ENCODE measurements at regions not wholly inside any gene's neighbourhood (a gene's known extent, or its start where the extent isn't known, plus 50 kb on each side); places are given as distances from the start of the nearest gene placed in this dataset.

DNA sequence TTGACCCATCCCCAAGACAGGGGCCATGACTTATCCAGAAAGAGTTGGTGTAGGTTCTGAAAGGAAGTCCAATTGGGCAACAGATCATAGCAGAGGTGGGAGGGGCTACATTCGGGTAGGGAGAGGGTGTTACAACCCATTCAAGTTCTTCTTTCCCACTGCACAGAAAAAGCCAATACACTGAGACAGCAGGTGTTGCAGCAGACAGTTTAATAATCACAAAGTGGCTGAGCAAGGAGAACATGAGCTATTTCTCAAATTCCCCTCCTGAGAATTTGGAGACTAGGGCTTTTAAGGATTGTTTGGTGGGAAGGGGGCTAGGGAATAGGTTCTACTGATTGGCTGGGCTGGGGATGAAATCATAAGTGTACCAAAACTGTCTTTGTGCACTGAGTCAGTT lies 328.4 kb upstream of the POU3F1 start:
- no peak for DNase-seq

DNA sequence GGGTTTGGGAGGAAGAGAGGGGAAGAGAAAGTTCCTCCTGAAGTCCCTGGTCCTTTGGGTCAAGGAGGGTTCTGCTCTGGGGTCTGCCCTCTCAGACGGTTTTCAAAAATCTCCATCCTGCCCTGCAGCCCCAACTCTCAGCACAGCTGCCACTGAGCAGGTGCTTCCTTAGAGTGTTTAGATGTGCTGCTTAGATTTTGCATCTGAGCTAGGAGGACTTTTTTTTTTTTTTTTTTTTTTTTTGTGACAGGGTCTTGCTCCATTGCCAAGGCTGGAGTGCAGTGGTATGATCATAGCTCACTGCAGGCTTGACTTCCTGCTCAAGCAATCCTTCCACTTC lies 324.9 kb upstream of the POU3F1 start:
- DNase-seq: no peak

DNA sequence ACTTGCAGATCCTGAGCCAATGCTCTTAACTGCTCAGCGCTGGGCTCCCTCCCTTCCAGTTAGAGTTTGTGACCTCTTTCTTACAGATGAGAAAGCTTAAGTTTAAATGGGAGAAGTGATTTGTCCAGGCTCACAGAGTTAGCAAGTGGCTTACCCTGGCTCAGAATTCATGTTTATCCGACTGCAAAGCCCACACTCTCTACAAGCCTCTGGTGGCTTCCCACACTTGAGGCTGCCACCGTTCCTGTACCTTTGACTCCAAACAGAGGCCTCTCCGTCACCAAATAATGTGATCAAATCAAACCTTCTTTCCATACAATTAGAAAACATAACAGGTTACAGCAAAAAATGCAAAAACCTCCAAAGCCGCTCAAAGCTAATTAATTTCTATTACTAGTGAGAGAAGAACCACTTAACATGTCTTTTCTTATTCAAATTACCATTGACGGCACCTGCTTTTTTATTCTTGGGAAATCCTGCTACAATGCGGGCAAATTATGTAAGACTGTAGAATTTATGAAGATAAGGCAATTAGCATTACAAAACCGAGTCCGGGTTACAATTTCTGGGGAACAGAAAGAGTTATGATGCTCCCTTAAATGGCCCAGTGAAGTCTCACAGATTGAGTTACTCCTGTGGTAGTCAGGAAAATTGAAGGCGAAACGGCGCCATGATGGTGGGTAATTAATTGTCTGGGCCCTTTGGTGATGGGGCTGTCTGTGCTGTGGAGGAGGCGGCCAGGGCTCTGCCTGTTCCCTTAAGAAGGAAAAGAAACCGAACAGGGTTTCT lies 324.3 kb upstream of the POU3F1 start:
- no peak for DNase-seq

DNA sequence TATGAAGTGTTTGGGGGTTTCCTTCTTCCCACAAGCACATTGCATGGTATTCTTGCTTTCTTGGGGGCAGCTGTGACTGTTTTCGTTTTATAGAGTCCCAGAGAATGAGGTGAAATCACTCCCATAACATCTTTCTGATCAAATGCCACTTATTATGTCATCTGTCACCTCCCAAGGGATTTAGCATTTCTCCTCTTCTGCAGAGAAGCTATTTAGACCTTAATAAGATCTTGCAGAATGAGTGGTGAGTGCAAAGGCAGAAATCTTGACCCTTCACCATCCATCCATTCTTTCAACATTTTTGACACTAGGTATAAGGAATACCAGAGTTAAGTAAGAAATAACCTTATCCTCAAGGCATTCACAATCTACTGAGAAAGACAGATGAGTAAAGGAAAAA lies 318.6 kb upstream of the POU3F1 start:
- no peak for DNase-seq

DNA sequence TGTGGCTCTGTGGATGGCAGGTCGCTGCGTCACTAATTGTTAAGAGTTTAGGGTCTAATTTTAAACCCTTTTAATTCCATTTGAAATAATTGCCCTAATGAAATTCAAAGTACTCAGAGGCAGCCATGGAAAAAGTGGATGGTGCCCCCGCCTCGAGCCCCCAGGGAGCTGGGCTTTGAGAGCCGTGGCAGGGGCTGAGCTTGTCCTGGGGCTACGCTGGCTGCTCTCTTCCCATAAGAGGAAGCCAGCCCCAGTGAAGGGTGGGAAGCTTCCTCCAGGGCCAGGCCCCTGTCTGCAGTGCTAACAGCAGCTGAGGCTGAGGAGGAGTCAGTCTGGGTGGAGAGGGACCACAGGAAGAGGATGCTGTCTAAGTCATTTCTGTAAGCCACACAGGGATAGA lies 315.0 kb upstream of the POU3F1 start:
- DNase-seq: no peak

DNA sequence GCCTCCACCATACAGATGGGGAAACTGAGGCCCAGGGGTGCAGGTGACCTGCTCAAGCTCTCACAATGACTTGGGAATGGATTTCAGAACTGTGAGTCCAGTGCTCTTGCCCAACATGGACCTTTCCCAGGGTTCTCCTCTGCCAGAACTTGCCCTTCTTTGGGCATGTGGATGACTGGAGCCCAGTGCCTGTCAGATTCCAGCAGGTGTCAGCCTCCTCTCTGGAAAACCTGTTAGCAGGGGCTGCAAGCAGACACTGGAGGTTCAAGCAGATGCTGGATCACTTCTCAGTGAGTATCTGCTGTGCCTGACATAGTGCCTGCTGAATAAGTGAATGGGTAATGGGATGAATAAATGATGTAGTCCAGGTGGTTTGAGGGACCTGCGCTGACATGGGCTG lies 314.2 kb upstream of the POU3F1 start:
- no peak for DNase-seq

DNA sequence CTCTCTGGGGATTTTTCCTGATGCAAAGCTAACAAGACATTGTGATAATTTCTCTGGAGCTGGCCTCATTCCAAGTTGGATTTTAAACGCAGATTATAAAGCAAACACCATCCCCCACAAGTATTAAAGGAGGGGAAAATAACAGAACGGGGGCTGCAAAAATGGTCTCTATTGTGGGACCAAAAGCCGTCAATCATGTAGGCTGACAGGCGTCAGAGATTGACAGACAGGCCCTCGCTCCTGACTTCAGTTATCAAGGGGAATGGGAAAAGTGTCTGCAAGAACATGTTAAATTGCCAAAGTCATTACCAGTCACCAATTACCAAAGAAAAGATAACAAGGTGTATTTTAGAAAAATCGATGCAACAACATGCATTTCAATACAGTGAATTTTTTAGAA lies 307.4 kb upstream of the POU3F1 start:
- DNase-seq: no peak

DNA sequence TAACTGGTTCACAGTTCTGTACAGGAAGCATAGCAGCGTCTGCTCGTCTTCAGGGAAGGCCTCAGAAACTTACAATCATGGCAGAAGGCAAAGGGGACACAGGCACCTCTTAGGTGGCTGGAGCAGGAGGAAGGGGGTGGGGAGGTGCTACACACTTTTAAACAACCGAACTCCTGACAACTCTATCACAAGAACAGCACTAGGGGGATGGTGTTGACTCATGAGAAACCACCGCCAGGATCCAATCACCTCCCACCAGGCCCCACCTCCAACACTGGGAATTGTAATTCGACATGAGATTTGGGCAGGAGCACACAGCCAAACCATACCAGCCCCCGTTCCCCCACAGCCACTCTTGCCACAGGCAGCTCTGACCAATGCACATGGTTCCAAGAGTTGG lies 306.3 kb upstream of the POU3F1 start:
- DNase-seq: no peak

DNA sequence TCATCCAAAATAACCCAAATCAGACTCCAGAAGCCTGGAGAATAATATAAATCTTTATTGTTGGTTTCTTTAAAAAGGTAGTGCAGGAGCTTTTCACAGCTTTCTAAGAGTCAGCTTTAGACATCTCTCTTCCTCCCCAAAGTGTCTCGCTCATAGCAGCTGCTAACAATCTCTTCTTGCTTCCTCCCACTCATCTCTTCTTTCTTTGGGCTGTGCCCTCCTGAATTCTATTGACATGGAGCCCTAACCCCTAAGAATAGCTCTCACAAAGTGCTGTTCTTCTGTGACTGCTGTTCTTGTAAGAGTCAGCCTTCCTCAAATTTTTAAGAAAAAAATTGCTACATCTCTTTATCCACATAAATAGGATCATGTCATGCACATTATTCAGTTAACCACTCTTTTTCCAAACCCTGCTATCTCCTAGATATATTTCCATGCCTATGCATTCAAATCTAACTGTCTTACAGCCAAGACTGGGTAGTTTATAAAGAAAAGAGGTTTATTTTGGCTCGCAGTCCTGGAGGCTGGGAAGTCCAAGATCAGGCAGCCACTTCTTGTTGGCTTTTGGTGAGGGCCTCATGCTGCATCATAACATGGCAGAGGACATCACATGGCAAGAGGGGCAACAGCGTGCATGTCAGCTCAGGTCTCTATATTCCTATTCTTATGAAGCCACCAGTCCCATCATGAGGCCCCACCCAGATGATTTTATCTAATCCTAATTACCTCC lies 301.0 kb upstream of the POU3F1 start:
- DNase-seq: no peak

DNA sequence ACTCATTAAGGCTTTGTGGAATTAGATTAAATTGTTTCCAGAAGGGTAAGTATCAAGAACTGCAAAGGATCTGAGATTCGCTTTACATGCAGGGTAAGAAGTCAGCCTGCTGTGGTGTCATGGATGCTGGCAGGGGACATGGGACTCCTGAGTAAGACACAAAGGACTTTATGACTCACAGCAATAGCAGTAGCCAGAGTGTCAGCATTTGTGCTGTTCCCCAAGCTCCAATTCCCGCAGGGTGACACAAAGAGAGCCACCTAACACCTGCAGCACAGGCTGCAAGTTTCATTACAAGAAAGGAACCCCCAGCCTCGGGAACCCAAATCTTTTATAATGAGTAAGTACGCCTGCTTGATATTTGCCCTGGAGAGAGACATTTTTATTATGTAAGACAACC lies 298.1 kb upstream of the POU3F1 start:
- DNase-seq: no peak

DNA sequence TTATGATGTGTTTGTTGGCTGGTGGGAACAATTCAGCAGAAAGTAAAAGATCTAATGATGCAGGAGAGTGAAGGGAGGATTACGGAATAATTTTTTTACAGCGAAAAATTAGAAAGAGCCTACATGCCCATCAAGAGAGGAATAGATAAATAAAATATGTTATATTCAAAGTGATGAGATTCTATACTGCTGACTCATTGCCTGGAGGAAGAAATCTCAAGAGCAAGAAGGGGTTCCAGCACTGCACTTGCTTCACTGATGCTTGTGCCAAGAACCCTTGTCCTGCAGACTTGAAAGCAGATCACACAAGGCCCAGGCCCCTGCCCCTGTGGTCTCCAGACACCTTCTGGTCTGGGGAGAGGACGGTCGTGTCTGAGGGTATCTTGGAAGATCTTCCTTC lies 295.1 kb upstream of the POU3F1 start:
- no peak for DNase-seq

DNA sequence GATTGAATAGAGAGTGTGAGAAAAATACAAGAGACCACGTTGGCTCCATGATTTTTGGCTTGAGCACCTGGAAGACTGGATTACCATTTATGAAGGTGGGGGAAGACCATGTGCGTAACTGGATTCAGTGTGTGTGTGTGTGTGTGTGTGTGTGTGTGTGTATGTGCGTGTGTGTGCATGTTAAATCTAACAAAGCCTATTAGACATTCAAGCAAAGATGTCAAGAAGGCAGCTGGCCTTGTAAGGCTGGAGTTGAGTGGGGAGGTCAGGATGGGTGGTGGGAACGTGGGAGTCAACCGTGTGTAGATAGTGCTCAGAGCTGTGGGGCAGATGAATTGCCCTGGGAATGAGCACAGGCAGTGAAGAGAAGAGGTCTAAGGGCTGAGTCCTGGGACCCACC lies 293.8 kb upstream of the POU3F1 start:
- DNase-seq: no peak

DNA sequence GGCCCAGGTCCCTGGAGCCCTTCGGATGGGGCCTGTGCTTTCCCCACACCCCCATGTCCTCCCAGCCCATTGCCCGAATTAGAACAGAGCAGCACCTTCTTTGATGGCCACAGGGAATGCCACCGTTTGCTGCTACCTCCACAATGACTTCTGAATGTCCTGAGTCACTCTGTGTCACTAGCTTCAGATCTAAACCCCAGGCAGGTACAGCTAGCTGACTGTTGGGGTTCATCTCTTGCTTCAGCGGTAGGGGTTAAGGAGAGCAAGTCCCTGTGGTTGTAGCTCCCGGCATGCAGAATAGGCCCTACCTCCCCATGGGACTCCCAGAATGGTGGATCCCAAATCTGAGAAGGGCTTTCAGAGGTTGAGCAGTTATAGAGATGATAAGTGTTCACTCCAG lies 291.1 kb upstream of the POU3F1 start:
- DNase-seq: no peak

DNA sequence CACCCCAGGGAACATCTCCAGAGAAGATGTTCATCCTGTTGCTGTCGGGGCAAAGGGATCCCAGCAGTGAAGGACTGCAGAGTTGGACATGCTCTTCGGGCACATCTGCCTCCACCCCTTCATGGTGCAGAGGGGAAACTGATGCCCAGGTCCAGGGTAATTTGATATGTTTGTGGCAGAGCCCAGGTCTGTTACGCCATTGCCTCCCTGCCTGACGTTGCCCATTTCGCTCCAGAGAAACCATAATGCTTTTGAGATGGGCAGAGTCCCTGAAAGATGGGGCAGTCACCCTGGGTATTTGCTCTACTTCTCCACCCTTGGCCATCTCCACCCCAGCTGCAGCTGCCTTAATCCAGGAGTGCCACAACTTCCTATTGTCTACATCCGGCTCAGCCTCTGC lies 290.4 kb upstream of the POU3F1 start:
- no peak for DNase-seq

DNA sequence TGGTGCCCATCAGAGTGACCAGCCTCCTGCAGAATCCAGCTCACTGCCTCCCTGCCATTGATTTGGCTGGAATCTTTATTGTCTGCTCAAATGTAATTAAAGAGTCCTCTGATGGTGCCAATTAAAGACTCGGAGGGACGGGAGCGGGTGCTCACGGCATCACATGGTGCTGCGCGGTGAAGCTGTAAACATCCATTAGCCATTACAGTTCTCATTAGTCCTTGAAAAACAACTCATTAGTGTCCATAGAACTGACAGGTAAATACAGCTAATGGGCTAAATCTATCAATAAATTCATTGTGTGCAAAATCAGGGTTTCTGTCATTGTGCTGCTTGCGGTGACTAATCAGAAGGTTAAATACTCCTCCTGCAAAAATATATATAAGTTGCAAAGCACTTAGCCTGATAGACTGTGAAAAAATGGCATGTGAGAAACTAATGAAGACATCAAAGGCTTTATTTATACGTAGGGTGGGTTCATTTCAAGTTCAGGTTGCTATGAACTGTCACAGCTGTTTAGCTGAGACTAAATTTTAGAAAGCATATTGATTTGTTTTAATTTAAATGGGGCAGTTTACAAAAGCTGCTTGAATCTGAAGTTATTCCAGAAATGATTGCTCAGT lies 289.8 kb upstream of the POU3F1 start:
- DNase-seq: no peak

DNA sequence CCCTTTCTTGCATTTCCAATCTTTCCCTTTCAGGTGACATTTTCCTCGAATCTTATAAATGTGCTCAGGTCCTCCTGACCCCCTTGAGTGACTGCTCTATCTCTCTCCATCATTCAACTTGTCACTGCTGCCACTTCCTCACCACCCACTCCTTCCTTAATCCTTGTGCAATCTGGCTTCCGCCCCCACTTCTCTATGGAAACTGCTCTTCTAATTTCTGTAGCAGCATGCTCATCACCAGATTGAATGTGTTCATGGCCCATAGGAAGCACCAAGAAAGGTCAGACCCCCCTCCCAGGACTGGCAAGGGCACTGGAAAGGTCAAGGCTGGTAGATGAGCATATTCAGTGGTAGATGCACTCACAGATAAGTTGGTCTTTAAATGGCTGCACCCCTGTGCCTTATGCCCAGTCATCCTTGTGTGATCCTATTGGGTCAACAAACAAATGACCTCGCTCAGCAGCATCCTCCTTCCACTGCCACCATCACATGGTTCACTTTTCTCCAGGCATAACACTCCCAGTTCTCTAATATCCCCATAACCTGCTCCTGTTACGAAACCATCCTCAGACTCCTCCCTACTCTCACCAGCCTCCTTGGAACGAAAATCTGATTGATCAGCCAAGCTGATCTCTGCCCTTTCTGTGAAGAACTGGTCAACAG lies 288.5 kb upstream of the POU3F1 start:
- no peak for DNase-seq

DNA sequence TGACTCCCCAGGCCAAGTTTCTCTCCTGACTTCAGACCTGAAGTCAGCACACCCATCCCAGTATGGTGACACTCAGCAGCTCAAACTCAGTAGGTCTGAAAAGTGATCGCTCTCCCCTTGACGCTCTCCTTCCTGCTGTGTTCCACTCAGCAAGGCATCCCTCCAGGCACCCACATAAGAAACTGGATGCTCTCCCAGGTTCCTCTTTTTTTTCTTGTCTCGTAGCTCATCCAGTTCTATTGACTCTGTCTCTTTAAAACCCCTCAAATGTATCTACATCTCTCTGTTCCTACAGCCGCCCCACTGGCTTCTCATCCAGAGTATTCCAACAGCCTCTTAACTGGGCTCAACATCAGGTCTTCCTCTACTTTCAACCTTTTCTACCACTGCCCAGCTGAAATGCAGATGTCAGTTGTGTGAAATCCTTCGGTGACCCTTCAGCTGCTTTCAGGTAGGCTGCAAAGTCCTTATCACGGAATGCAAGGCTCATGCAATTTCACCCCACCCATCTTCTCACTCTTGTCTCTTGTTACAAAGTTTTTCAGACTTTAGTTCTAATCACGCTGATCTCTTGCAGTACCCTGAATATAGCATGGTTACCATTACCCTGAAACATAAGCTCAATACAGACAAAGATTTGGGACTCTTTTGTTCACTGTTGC lies 286.2 kb upstream of the POU3F1 start:
- no peak for DNase-seq

DNA sequence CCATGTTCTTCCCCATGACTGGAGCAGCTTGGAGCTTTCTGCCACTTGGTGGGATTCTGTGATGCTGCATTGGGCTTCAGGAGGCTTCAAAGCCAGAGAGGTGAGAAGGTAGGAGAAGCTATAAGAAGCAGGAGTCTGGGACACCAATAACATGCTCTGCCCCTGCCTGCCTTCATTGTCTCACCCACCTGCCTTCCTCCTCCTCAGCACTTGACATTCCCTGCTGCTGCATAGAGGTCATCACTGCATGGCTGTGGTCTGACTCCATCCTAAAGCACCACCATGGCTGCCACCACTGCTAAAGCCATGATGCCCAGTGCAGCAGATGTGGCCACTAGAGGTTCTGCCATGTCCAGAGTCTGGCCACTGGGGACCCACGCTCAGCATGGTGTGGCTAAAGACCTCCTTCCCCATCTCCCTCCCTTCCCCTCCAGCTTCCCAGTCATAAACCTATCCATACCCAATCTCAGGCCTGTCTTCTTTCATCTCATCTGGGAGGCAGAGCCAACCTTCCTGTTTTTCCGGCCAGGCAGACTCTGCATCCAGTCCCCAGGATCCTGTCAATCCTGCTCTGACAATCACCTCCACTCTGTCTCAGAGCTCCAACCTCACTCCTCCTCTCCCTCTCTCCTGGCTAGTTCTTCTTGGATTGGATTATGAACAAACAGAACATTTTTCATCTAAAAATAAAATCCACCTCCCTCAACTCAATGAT lies 285.1 kb upstream of the POU3F1 start:
- DNase-seq: no peak

DNA sequence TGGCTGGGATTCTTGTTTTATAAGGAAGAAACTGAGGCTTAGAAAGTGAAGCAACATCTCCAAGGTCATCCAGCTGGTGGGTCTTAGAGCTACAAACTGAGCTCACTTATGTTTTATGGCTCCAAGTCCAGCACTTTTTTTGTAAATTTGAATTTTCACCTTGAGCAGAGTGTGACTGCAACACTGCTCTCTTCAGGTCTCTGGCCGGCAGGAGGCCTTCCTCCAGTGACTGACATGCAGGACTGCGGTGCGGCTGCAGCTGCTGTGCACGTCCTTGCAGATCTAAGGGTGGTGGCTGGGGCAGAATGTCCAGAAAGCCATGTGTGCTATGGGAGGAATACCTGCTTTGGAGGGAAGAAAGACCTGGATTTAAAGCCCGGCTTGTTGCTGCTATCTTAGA lies 284.2 kb upstream of the POU3F1 start:
- DNase-seq: no peak

DNA sequence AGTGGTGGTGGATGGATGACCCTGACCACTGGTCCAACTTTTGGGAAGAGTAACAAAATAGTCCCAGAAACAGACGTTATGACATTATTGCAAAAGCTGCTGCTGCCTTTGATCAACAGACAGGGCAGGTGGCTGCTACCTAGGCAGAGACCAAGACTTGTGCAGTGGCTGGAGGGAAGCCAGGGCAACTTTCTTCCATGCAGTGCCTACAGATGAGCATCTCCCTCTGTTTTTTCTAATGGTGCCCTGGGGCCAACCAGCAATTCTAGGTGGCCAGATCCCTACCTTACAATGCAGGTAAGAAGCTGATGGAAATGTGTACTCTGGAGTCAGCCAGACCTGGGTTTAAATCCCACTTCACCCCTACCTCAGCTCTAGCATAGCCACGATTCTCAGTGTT lies 283.1 kb upstream of the POU3F1 start:
- DNase-seq: no peak

DNA sequence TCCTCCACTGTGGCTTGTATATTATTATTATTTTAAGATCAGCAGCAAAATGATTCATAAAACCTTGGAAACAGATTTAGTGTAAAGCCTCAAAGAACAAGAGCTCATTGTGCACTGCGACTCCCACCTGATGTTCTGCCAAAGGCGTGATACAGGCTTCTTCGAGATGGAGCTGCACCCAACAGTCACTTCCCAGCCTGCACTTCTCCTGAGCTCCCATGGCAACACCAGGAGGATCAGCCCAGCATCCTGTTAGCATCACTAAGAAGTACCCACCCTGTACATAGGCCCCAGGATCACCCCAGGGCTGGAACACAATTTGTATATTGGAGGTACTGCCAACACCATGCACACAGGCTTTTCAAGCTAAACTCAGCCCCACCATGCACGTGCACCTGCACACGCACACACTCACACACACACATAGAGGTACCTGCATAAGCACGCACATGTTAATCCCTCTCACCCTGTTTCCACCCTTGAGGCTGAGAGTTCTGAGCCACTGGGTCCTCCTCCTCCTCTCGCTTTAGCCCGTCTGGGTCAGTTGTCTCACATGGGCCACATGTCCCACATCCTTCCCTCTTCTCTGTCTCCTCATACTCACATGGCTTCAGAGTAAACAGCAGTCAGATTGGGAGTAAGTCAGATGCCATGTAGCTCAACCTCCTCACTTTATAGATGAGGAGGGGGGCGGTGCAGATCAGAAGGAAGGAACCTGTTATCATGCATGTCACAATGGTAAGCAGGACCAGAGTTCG lies 281.9 kb upstream of the POU3F1 start:
- DNase-seq: no peak

DNA sequence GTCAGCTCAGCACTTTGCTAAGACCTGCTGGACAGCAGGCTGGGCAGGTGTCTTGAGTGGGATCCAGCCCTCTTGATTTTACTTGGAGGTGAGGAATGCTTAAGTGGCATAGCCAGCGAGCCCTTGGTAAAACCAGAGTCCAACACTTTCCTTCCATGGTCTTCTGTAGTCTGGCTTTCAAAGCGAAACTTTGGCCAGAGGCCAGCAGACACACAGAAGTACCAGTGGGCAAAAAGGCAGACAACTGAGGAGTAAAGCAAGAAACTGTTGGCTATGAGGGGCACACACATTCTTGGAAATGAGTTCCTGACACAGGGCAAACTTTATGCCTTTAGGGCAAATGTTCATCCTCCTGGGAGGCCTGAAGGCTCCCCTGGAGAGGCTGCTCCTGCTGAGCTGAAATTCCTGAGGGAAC lies 281.0 kb upstream of the POU3F1 start:
- no peak for DNase-seq
